ELF-1 (cell line): ENCODE measurements at regions not wholly inside any gene's neighbourhood (a gene's known extent, or its start where the extent isn't known, plus 50 kb on each side); places are given as distances from the start of the nearest gene placed in this dataset.

Experiments used
- DNase-seq: peaks from one replicate; pipeline ENCODE4 v3.0.0-alpha.2; 2016; ENCODE audit warnings: low read depth, low spot score

- no peak for DNase-seq
Measured at GRCh38 chr5:171627936-171628632, 157.5 kb upstream of the SMIM23 start.

GRCh38 chr5:171628633-171628974 is 157.0 kb upstream of the SMIM23 start:
- DNase-seq: no peak

DNA sequence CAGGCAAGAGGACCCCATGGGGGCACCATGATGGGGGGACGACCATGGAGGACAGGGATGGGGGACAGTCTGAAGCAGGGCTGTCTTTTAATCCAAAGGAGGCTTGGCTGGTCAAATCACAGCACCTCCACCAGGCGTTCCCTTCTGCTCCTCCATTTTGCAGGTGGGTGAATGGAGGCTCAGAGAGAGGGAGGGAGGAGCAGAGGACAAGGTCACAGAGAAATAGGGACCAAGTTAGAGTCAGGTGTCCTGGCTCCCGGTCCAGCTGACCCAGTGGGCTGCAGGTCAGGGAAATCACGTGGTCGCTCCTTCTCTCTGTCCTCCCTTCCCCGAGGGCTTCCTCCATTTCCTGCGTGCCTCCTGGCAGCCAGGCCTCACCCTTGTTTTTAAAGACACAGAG is 156.4 kb upstream of the SMIM23 start:
- no peak for DNase-seq

DNA sequence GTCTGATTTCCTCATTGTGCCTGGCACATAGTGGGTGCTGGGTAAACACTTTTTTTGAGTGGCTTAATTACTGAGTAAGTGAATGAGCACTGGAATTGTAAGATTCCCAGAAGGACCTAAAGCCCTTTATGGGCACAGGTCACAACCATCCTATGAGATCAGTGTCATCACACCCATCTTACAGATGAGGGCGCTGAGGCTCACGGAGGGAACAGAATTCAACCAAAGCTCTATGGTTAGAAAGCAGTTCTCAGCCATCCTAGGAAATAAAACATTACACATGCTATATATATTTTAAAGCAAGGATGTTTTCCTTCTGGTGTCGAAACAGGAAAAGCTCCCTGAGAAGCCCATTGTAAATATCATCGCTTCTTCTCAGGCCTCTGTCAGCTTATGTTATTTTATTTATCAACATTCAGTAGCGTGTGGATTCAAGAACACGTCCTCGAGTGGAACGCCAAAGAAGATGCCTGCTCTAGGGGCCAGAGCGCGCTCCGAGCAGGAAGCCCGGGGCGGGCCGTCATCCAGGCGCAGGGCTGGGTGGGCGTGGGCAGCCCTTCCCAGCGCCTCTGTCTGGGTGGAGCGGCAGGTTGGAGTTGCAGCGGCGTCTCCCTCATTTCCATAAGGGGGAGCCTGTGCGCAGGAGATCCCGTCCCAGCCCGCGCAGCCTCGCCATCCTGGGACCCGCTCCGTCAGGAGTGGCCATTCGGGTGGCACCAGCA is 155.8 kb upstream of the SMIM23 start:
- DNase-seq: peak; percentile 82

- no peak for DNase-seq
Measured at GRCh38 chr5:171630350-171631065, 155.1 kb upstream of the SMIM23 start.

DNA sequence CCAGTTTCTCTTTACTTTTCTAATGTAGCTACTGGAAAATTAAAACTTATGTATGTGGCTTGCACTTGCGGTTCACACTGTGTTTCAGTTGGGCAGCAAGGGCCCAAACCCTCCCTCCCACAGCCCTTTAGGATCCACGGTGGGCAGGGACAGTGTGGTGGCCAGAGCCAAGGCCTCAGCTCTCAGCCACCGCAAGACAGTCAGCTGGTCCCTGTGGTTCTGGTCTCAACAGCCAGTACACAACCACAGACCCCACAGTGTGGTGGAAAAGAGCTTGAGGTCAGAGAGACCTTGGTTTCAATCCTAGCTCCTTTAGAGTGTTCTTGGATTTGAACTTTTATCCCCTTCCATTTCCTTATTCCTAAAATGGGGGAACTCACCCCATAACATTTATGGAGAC is 153.0 kb upstream of the SMIM23 start:
- no peak for DNase-seq

DNA sequence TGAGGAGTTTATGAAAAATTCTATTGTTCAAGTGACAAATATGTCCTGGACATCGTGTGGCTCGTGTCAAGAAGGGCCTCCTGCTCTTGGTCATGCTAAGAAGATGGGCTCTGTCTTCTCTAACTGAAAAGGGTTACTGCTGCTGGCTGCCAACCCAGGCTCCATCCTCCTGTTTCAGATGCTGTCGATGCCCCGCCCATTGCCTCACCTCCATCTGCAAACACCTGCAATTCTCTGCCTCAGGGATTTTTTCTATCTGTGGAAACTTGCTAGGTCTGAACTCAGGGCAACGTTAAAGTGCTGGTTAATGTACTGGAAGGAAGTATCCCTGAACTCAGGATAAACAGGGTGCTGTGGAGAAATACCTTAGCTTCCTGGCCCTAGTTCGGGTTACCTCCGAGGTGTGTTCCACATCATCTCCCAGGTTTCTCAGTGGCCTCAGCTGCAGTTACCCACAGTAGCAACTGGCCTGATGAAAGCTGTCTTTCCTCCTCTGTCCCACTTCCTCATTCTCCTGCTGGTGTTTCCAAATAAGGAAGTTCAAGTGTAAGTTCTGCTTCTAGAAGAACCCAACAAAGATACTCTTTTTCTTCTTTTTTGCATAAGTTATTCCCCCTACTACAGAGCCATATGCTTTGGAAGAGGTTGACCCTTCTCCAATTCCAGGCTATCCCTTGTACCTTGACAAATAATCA is 151.7 kb upstream of the SMIM23 start:
- DNase-seq: no peak

DNA sequence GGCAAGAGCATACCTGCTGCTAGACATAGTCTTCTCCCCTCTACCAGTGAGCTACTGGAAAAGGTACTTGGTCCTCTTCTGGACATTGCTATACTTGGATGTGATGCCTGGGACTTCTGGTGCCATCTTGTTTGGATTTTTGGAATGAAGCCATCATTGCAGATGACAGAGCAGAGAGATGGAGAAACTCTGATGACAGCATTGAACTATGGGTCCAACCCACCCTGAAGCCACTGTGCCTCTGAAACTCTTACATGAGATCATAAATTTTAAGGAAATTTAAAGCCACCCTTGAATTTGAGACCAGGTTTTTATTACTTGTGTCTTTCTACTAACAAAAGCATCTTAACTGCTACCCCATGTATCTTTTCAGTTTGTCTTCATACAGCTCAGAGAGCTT is 151.1 kb upstream of the SMIM23 start:
- no peak for DNase-seq

- DNase-seq: no peak
Measured at GRCh38 chr5:171635028-171635427, 150.6 kb upstream of the SMIM23 start.

DNA sequence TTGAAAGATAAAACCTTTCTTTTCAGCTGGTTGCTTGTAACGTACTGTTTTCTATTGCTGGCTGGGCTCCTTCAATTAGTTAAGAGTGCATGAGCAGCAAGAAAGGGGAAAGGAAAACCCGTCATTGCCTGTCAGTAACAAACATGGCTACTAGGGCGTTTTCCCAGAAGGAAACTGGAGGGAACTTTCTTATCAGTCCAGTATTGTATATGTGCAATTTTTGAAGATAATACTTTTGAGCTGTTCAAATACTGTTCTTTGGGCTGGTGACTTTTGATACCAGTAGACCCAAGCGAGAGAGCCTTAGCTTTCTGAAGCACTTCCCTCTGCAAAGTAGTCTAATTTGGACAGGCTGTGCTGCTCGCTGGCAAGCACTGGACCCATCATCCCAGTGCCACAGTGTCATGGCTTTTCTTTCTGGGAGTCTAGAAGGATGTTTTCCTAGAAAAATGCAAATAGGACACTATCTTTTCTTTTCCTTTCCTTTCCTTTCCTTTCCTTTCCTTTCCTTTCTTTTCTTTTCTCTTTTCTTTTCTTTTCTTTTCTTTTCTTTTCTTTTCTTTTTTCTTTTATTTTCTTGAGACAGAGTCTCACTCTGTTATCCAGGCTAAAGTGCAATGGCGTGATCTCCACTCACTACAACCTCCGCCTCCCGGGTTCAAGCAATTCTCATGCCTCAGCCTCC is 149.9 kb upstream of the SMIM23 start:
- DNase-seq: no peak

GRCh38 chr5:171637811-171638210 is 147.8 kb upstream of the SMIM23 start:
- no peak for DNase-seq

DNA sequence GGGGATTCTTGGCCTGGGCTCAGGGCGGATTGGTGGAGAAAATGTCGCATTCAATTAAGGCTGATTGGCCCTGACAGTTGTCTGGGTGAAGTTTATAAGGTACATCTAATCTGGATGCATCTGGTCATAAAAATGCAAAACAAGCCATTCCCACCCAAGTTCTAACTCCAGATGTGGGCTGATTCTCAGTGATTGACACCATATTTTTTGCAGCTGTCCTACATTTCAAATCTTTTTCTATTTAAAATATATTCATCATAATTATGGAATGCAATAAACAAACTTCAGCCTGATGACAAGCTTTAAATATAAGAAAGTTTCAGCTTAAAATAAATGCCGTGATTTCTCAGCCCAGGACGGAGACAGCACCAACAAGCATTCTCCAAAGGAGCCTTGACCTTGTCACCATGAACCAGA is 146.4 kb upstream of the SMIM23 start:
- no peak for DNase-seq

DNA sequence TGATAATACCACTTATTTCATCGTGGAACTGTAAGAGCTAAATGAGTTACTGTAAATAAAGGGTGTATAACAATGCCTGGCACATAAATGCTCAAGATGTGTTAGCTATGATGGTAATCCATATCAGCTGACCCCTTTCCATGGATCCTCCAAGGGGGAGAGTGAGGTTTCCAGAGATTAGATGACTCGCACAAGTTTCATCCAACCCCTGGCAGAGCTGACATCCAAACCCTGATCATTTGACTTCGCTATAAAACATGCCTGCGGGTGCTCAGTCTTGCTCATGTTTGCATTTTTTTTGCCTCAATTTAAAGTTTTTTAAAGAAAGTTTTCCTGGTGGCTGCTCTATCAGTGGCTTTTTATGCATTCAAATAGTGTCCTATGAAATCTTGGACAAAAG is 145.7 kb upstream of the SMIM23 start:
- no peak for DNase-seq

- no peak for DNase-seq
Measured at GRCh38 chr5:171640480-171640879, 145.1 kb upstream of the SMIM23 start.

- no peak for DNase-seq
Measured at GRCh38 chr5:171641891-171642290, 143.7 kb upstream of the SMIM23 start.

DNA sequence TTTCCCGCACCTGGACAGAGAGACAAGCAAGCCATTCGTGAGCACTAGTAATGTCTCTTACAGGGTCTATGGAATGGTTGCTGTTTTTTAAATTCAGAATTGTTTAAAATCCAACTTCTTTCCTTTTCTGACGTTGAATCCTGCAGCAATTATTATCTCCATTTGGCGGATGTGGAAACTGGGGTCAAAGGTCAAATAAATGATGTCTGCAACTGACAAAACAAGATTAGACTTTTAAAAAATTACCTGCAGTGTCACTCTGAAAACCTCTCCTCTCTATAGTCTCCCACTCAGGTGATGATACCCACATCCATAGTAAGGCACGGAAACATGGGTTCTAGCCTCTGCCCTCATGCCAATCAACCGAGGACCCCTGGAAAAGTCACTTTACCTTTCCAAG is 142.7 kb upstream of the SMIM23 start:
- DNase-seq: no peak

DNA sequence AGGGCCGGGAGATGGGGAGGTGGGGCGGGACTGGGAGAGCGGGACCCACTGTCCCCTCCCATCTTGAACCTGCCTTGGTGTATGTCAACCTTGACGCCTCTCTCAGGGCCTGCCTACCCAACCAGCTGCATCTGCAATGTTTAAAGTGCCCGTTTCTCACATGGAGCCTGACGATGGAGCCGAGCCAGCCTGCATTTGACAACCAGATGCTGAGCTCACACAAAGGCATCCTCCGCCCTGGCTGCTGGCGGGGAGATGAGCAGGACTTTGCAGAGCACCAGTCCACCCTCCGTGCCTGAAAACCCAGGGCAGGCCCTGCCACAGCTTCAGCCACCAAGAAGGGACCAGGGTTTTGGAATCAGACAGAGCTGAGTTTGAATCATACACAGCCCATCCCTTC is 141.1 kb upstream of the SMIM23 start:
- no peak for DNase-seq

DNA sequence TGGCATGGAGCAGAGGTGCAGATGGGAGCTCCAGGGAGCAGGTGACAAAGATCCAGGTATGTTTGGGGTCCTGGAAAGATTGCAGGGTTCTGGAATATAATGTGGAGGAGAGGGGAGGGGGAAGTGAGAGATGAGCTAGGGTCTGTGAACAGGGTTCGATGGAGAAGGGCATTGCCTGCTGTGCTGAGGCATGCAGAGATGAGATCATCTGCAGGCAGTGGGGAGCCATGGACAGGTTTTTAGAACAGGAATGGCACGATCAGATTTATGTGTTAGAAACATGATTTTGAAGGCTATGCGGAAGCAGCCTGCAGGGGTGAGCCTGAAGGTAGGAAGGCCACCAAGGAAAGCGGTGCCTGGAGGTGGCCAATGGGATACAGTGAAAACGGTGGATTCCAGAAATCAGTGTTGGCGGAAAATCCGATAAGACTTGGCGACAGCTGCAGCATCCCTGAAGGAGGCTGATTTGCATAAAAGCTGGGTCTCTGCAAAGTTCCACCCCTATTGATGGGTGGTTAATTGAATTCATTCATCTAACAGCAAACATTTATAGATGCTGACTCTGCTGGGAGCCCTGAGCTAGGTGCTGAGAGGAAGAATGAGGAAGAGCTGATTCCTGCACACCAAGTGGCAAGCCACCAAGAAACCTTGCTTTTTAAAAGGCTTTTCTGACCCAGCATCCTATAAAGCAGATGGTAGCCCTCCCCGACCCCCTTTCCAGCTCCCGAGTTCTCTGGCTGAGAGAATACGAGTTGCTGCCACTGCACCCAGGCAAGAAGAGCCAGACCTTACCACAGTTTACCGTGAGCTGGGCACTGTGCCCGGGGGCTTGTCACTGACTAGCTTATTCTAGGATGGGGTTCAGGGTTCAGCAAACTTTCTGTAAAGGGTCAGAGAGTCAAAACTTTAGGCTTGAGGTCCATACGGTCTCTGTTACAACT is 139.2 kb upstream of the SMIM23 start:
- DNase-seq: no peak

DNA sequence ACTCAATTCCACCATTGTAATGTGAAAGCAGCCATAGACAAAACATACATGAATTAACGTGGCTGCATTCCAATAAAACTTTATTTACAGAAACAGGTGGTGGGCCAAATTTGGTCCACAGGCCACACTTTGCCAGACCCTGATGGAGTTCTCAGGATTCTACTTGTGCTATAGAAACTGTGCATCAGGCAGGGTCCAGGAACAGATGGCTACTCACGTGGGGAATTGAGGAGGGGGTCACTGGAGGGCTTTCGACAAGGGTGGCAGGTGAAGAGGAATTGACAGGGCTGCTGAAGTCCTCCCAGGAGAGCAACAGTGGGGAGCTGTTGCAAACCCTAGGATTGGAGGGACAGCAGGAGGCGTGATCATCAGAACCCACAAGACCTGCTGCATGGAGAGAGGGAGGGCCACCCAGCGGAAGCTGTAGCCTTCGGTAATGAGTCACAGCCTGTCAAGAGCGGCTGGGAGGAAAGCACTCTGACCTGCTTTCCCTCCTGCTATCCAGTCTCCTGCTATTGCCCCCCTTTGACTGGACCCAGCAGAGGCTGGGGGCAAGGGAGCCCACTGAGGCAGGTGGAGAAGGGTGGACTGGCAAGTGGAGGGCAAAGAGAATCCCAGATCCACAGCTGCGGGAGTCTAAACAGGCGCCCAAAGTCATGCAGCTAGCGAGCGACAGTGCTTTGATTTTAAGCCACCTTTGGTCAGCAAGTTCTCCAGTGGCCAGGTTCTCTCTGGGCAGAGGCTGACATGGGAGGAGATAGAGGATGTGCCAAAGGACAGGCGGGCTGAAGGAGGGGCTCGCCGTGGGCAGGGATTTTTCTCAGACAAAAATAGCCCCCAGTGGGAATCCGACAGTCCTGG is 138.3 kb upstream of the SMIM23 start:
- peak; percentile 53 for DNase-seq

DNA sequence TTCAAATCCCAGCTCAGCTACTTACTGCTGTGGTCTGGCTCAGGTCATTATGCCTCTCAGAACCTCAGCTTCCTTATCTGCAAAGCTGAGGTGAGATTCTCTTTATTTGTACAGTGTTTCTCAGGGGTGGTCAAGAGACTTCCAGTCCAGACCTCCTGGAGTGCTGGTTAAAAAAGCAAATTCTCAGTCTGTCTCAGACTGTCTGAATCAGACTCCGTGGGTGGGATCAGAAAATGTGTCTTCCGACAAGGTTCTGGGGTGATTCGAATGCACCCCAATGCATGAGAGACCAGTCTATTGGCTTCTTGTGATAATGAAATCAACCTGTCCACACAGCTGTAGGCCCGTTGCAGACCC is 137.7 kb upstream of the SMIM23 start:
- DNase-seq: no peak
